ENCODE measurements at regions not wholly inside any gene's neighbourhood (a gene's known extent, or its start where the extent isn't known, plus 50 kb on each side); places are given as distances from the start of the nearest gene placed in this dataset.
A peak's percentile ranks its signal among the peaks of the same experiment; 100 is the strongest.
"Not testable (repeated sequence)": the region's sequence is repeated elsewhere in the genome, so short reads cannot be mapped to it uniquely, and the experiment has no call there.

GRCh38 chr18:25470756-25471524 lies 119.0 kb upstream of the ZNF521 start:
- H3K27ac ChIP-seq (ENCODE audit: low read depth in 1 of 3, low read length in 2 of 3); H3K4me3 ChIP-seq (ENCODE audit: low read depth in 1 of 3, low read length in 3 of 3); H3K27me3 ChIP-seq (ENCODE audit: control insufficient read depth in 3 of 3, insufficient read depth in 3 of 3, low read length in 3 of 3); H3K9me3 ChIP-seq (ENCODE audit: control insufficient read depth in 2 of 2, insufficient read depth in 1 of 2, low read depth in 1 of 2, low read length in 1 of 2); FAIRE-seq; DNase-seq; H3K36me3 ChIP-seq (ENCODE audit: control insufficient read depth in 3 of 3, insufficient read depth in 2 of 3, low read depth in 1 of 3, low read length in 3 of 3); H3K4me1 ChIP-seq (ENCODE audit: control insufficient read depth in 3 of 3, insufficient read depth in 2 of 3, low read depth in 1 of 3, low read length in 2 of 3): not testable (repeated sequence)
- 86 to 94% (median 93%) methylated on average over 7 of the region's 7 CpGs for whole genome bisulfite sequencing, 3 donors

GRCh38 chr18:25470062-25470461 lies 118.1 kb upstream of the ZNF521 start:
- Histone ChIP-seq H3K4me1 (ENCODE audit: control insufficient read depth in 3 of 3, insufficient read depth in 2 of 3, low read depth in 1 of 3, low read length in 2 of 3) (no peaks in the 10 kb centered on the region), H3K9me3 (ENCODE audit: control insufficient read depth in 2 of 2, insufficient read depth in 1 of 2, low read depth in 1 of 2, low read length in 1 of 2) (no peaks in the 10 kb centered on the region), H3K27me3 (ENCODE audit: control insufficient read depth in 3 of 3, insufficient read depth in 3 of 3, low read length in 3 of 3) (no peaks in the 10 kb centered on the region), H3K27ac (ENCODE audit: low read depth in 1 of 3, low read length in 2 of 3) (no peak overlapping the region), H3K36me3 (ENCODE audit: control insufficient read depth in 3 of 3, insufficient read depth in 2 of 3, low read depth in 1 of 3, low read length in 3 of 3) (no peaks in the 10 kb centered on the region), H3K4me3 (ENCODE audit: low read depth in 1 of 3, low read length in 3 of 3) (no peak overlapping the region)
- FAIRE-seq (no peak), DNase-seq (no peak)
- WGBS, 3 donors: 55 to 61% (median 60%) methylated on average over 7 of the region's 7 CpGs

- no peak overlapping the region for H3K4me3 ChIP-seq (ENCODE audit: low read depth in 1 of 3, low read length in 3 of 3)
- H3K27ac ChIP-seq (ENCODE audit: low read depth in 1 of 3, low read length in 2 of 3): no peak overlapping the region
- no peak for DNase-seq
- WGBS, 3 donors: 41 to 58% (median 52%) methylated on average over 2 of the region's 2 CpGs
- no peaks in the 10 kb centered on the region for H3K36me3 ChIP-seq (ENCODE audit: control insufficient read depth in 3 of 3, insufficient read depth in 2 of 3, low read depth in 1 of 3, low read length in 3 of 3)
- FAIRE-seq: no peak
- no peaks in the 10 kb centered on the region for H3K9me3 ChIP-seq (ENCODE audit: control insufficient read depth in 2 of 2, insufficient read depth in 1 of 2, low read depth in 1 of 2, low read length in 1 of 2)
- no peaks in the 10 kb centered on the region for H3K4me1 ChIP-seq (ENCODE audit: control insufficient read depth in 3 of 3, insufficient read depth in 2 of 3, low read depth in 1 of 3, low read length in 2 of 3)
- H3K27me3 ChIP-seq (ENCODE audit: control insufficient read depth in 3 of 3, insufficient read depth in 3 of 3, low read length in 3 of 3): no peaks in the 10 kb centered on the region
These were observed 117.5 kb upstream of the ZNF521 start for GRCh38 chr18:25469489-25469888.

DNA sequence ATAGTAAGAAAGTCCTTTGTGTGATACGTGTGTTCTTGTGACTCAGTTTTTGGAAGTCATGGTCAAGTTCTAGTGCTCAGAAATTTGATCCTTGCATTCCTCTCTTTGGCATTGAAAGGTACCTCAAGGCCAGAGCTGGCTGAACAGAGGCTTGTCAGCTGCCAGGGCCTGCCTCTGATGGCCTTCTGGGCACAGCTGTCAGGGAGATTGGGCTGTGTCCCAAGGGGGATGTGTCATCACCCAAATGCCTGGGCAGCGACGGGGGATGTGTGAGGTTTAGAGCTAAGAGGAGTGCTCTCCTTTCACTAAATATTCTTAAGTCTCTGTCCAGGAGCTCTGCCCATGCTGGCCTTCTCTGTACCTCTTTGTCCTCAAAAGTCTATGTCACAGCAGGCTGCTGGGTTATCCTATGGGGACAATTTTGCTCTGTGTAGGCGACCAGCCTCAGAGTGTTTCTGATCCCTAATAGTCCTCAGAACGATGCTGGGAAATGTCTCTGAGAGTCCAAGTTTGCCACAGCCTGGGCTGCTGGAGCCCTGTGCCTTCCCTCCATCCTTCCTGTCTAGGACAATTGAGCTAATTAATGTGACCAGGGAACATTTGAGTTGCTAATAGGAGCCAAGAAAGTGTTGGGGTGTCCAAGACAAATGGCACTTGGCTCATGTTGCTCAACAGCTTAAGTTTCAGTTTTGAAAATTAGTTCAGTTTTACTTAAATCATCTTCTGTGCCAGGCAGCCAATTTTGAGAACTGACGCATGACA lies 115.4 kb upstream of the ZNF521 start:
- DNase-seq (no peak), FAIRE-seq (no peak)
- Histone ChIP-seq H3K4me1 (ENCODE audit: control insufficient read depth in 3 of 3, insufficient read depth in 2 of 3, low read depth in 1 of 3, low read length in 2 of 3) (no peaks in the 10 kb centered on the region), H3K27me3 (ENCODE audit: control insufficient read depth in 3 of 3, insufficient read depth in 3 of 3, low read length in 3 of 3) (no peaks in the 10 kb centered on the region), H3K36me3 (ENCODE audit: control insufficient read depth in 3 of 3, insufficient read depth in 2 of 3, low read depth in 1 of 3, low read length in 3 of 3) (no peaks in the 10 kb centered on the region), H3K9me3 (ENCODE audit: control insufficient read depth in 2 of 2, insufficient read depth in 1 of 2, low read depth in 1 of 2, low read length in 1 of 2) (no peaks in the 10 kb centered on the region), H3K27ac (ENCODE audit: low read depth in 1 of 3, low read length in 2 of 3) (no peak overlapping the region), H3K4me3 (ENCODE audit: low read depth in 1 of 3, low read length in 3 of 3) (no peak overlapping the region)
- WGBS, 3 donors: 64 to 80% (median 77%) methylated on average over 6 of the region's 6 CpGs

- 84 to 89% (median 88%) methylated on average over 15 of the region's 15 CpGs for whole genome bisulfite sequencing, 3 donors
- FAIRE-seq: no peak
These were observed 113.3 kb upstream of the ZNF521 start for GRCh38 chr18:25465152-25465732.

DNA sequence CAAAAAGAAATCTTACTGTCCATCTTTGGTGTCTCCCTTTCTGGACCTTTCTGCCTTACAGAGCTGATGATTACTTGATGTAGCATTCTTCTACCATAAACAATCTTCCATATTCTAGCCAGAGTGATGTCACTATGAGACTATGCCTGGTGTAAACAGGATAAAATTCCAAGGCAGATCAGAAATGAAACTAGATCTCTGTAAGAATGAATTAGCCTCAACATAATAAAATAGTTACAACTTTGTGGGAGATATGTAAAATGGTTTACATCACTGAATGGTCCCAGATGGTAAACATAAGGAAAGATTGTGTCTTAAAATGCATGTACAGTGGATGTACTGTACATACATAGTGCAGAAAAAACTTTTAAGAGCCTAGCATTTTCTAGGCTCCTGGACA lies 112.3 kb upstream of the ZNF521 start:
- H3K27ac ChIP-seq (ENCODE audit: low read depth in 1 of 3, low read length in 2 of 3): peak overlapping the region in 1 of 3 donors; percentile 24
- FAIRE-seq: no peak
- no peaks in the 10 kb centered on the region for H3K27me3 ChIP-seq (ENCODE audit: control insufficient read depth in 3 of 3, insufficient read depth in 3 of 3, low read length in 3 of 3)
- peak in 1 of 2 donors; percentile 12 for DNase-seq
- H3K4me1 ChIP-seq (ENCODE audit: control insufficient read depth in 3 of 3, insufficient read depth in 2 of 3, low read depth in 1 of 3, low read length in 2 of 3): no peaks in the 10 kb centered on the region
- H3K4me3 ChIP-seq (ENCODE audit: low read depth in 1 of 3, low read length in 3 of 3): no peak overlapping the region
- no peaks in the 10 kb centered on the region for H3K9me3 ChIP-seq (ENCODE audit: control insufficient read depth in 2 of 2, insufficient read depth in 1 of 2, low read depth in 1 of 2, low read length in 1 of 2)
- H3K36me3 ChIP-seq (ENCODE audit: control insufficient read depth in 3 of 3, insufficient read depth in 2 of 3, low read depth in 1 of 3, low read length in 3 of 3): no peaks in the 10 kb centered on the region

More at GRCh38 chr18:25465152-25465732, 113.3 kb upstream of the ZNF521 start:
- H3K36me3 ChIP-seq (ENCODE audit: control insufficient read depth in 3 of 3, insufficient read depth in 2 of 3, low read depth in 1 of 3, low read length in 3 of 3): no peaks in the 10 kb centered on the region
- H3K4me1 ChIP-seq (ENCODE audit: control insufficient read depth in 3 of 3, insufficient read depth in 2 of 3, low read depth in 1 of 3, low read length in 2 of 3): no peaks in the 10 kb centered on the region
- H3K27ac ChIP-seq (ENCODE audit: low read depth in 1 of 3, low read length in 2 of 3): no peak overlapping the region
- H3K4me3 ChIP-seq (ENCODE audit: low read depth in 1 of 3, low read length in 3 of 3): no peak overlapping the region
- DNase-seq: no peak
- H3K9me3 ChIP-seq (ENCODE audit: control insufficient read depth in 2 of 2, insufficient read depth in 1 of 2, low read depth in 1 of 2, low read length in 1 of 2): no peaks in the 10 kb centered on the region
- H3K27me3 ChIP-seq (ENCODE audit: control insufficient read depth in 3 of 3, insufficient read depth in 3 of 3, low read length in 3 of 3): no peaks in the 10 kb centered on the region

DNA sequence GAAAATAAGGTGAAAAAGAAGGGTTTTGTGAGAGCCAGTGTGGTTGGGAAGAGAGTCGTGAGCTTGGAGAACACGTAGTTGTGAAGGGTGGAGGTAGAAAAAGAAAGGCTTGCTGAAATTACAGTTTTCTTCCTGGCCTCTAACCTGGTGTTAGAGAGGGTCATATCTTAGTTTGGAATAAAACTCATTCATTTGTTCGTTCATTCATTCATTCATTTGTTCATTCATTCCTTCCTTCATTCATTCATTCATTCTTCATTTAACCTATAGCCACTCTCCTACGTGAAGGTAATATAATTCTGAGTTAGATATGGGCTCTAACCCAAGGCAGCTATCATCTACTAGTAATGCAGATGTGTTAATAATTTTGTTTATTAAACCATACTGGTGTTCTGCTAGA lies 111.8 kb upstream of the ZNF521 start:
- no peaks in the 10 kb centered on the region for H3K27me3 ChIP-seq (ENCODE audit: control insufficient read depth in 3 of 3, insufficient read depth in 3 of 3, low read length in 3 of 3)
- DNase-seq: no peak
- H3K4me3 ChIP-seq (ENCODE audit: low read depth in 1 of 3, low read length in 3 of 3): no peak overlapping the region
- H3K9me3 ChIP-seq (ENCODE audit: control insufficient read depth in 2 of 2, insufficient read depth in 1 of 2, low read depth in 1 of 2, low read length in 1 of 2): no peaks in the 10 kb centered on the region
- H3K4me1 ChIP-seq (ENCODE audit: control insufficient read depth in 3 of 3, insufficient read depth in 2 of 3, low read depth in 1 of 3, low read length in 2 of 3): no peaks in the 10 kb centered on the region
- FAIRE-seq: no peak
- H3K36me3 ChIP-seq (ENCODE audit: control insufficient read depth in 3 of 3, insufficient read depth in 2 of 3, low read depth in 1 of 3, low read length in 3 of 3): no peaks in the 10 kb centered on the region
- H3K27ac ChIP-seq (ENCODE audit: low read depth in 1 of 3, low read length in 2 of 3): peak overlapping the region in 1 of 3 donors; percentile 24
- WGBS, 3 donors: 68 to 72% (median 71%) methylated on average over 4 of the region's 4 CpGs

- H3K9me3 ChIP-seq (ENCODE audit: control insufficient read depth in 2 of 2, insufficient read depth in 1 of 2, low read depth in 1 of 2, low read length in 1 of 2): no peaks in the 10 kb centered on the region
- no peaks in the 10 kb centered on the region for H3K36me3 ChIP-seq (ENCODE audit: control insufficient read depth in 3 of 3, insufficient read depth in 2 of 3, low read depth in 1 of 3, low read length in 3 of 3)
- no peaks in the 10 kb centered on the region for H3K4me1 ChIP-seq (ENCODE audit: control insufficient read depth in 3 of 3, insufficient read depth in 2 of 3, low read depth in 1 of 3, low read length in 2 of 3)
- FAIRE-seq (no peak), DNase-seq (no peak)
- H3K27me3 ChIP-seq (ENCODE audit: control insufficient read depth in 3 of 3, insufficient read depth in 3 of 3, low read length in 3 of 3): peaks cover 0 to 3% (median 0%) of the 10 kb centered on the region in 3 donors
- 25 to 49% (median 45%) methylated on average over 1 of the region's 1 CpG for WGBS, 3 donors
- no peak overlapping the region for H3K4me3 ChIP-seq (ENCODE audit: low read depth in 1 of 3, low read length in 3 of 3)
- H3K27ac ChIP-seq (ENCODE audit: low read depth in 1 of 3, low read length in 2 of 3): no peak overlapping the region
These were observed 107.8 kb upstream of the ZNF521 start for GRCh38 chr18:25459814-25460213.

Data from small intestine (tissue), 7 donors.